ENCODE measurements at regions not wholly inside any gene's neighbourhood (a gene's known extent, or its start where the extent isn't known, plus 50 kb on each side); places are given as distances from the start of the nearest gene placed in this dataset.

DNA sequence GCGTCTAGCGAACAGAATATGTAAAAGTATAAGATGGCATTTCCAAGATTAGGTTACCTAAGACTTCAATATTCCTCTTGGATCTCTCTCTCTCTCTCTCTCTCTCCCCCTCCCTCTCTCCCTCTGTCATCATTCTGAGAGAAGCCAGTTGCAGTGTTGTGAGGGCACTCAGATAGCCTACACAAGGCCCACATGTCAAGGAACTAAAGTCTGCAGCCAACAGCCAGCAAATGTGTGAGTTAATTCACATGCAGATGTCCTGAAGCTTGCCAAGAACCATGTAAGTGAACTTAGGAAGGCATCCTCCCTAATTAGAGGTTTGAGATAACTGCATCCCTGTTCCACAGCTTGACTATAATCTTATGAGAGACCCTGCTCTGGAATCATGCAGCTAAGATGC is 822.9 kb upstream of the PRR20A start:
- no peak overlapping the region for H3K4me3 ChIP-seq (replicated peaks; ENCODE audit: low read depth, low read length)
- TF ChIP-seq, protein P1, sequence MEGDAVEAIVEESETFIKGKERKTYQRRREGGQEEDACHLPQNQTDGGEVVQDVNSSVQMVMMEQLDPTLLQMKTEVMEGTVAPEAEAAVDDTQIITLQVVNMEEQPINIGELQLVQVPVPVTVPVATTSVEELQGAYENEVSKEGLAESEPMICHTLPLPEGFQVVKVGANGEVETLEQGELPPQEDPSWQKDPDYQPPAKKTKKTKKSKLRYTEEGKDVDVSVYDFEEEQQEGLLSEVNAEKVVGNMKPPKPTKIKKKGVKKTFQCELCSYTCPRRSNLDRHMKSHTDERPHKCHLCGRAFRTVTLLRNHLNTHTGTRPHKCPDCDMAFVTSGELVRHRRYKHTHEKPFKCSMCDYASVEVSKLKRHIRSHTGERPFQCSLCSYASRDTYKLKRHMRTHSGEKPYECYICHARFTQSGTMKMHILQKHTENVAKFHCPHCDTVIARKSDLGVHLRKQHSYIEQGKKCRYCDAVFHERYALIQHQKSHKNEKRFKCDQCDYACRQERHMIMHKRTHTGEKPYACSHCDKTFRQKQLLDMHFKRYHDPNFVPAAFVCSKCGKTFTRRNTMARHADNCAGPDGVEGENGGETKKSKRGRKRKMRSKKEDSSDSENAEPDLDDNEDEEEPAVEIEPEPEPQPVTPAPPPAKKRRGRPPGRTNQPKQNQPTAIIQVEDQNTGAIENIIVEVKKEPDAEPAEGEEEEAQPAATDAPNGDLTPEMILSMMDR (IDR thresholded peaks at IDR 0.05; ENCODE audit: insufficient read depth, low read length, poor library complexity, severe bottlenecking) = no peak
- no peak for DNase-seq (ENCODE audit: extremely low read depth, insufficient read length)
- no peaks in the 10 kb centered on the region for H3K36me3 ChIP-seq (ENCODE audit: control insufficient read depth, insufficient read depth, low read length)
- no peaks in the 10 kb centered on the region for H3K27me3 ChIP-seq (replicated peaks; ENCODE audit: control insufficient read depth, insufficient read depth, low read length)

DNA sequence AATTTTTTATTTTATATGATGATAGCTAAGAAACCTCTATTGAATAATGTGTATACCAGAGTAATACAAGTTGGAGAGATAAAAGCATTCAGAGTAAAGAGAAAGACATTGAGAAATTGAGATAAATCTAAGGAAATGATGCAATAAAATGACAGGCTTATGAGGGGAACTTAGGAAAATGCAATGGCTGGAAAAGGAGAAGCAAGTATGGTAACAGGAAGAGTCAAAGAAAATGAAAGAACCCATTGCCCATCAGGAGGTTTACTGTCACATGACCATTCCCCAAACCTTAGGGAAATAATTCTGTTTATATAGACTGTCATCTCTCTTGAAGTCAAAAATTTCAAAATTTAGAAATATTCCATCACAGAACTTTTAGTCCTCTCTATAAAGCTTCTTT is 808.0 kb upstream of the PRR20A start:
- no peak for DNase-seq (ENCODE audit: extremely low read depth, insufficient read length)
- Histone ChIP-seq H3K4me3 (replicated peaks; ENCODE audit: low read depth, low read length) (no peak overlapping the region), H3K36me3 (ENCODE audit: control insufficient read depth, insufficient read depth, low read length) (no peaks in the 10 kb centered on the region), H3K27me3 (replicated peaks; ENCODE audit: control insufficient read depth, insufficient read depth, low read length) (no peaks in the 10 kb centered on the region)
- TF ChIP-seq, protein P1 (IDR thresholded peaks at IDR 0.05; ENCODE audit: insufficient read depth, low read length, poor library complexity, severe bottlenecking) = no peak

DNA sequence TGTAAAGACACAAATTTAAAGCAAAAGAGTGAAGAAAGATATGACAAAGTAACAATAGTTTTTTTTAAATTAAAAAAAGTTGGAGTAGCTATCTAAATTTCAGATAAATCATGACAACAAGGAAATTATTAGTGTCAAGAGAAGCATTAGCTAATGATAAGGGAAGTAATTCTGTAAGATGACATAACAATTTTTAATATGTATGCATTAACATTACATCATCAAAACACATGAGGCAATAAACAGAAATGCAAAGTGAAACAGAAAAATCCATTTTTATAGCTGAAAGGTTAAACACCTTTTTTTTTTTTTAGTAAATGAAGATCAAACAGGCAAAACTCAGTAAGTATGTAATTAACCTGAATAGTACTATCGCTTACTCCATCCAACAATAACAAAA is 804.9 kb upstream of the PRR20A start:
- TF ChIP-seq, protein P1 (IDR thresholded peaks at IDR 0.05; ENCODE audit: insufficient read depth, low read length, poor library complexity, severe bottlenecking) = no peak
- no peak for DNase-seq (ENCODE audit: extremely low read depth, insufficient read length)

DNA sequence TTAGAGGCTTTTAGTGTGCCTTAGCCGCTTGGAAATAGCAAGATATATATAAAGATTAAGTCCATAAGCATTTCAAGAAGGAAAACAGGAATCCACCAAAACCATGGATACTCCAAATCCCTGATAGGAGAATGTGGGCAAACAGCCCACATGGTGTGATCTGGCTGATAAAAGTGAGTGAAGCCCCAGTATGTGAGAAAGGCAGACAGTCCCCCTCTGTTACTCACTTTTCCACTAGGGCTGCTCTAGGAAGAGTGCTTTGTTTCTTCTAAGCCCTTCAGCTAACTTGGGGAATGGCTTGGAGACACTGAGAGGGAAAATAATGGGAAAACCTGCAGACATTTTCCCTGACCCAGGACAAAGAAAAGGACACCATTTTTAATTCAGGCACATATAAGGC is 802.3 kb upstream of the PRR20A start:
- H3K27me3 ChIP-seq (replicated peaks; ENCODE audit: control insufficient read depth, insufficient read depth, low read length) = no peaks in the 10 kb centered on the region
- no peaks in the 10 kb centered on the region for H3K36me3 ChIP-seq (ENCODE audit: control insufficient read depth, insufficient read depth, low read length)
- TF ChIP-seq, protein P1 (IDR thresholded peaks at IDR 0.05; ENCODE audit: insufficient read depth, low read length, poor library complexity, severe bottlenecking) = no peak
- no peak for DNase-seq (ENCODE audit: extremely low read depth, insufficient read length)
- no peak overlapping the region for H3K4me3 ChIP-seq (replicated peaks; ENCODE audit: low read depth, low read length)

More for the DNA sequence above, 804.9 kb upstream of the PRR20A start:
- no peak overlapping the region for H3K4me3 ChIP-seq (replicated peaks; ENCODE audit: low read depth, low read length)
- H3K27me3 ChIP-seq (replicated peaks; ENCODE audit: control insufficient read depth, insufficient read depth, low read length) = no peaks in the 10 kb centered on the region
- no peaks in the 10 kb centered on the region for H3K36me3 ChIP-seq (ENCODE audit: control insufficient read depth, insufficient read depth, low read length)

DNA sequence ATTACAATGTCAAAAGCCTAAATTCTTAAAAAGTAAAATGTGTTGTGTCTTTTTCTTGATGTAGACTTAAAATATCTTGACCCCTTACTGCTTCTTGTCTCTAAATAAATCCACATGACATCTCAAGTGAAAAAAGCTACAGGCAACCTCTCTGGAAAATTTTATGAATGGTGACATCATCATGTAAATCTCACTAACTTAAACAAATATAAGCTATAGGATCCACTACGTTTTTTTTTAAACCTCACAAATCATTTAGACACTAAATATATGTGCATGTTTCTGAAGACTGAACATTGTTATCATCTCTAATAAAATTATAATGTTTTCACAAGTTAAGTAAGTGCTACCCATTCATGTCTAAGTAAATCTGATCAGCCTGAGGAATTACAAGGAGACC is 793.7 kb upstream of the PRR20A start:
- no peak for DNase-seq (ENCODE audit: extremely low read depth, insufficient read length)
- no peaks in the 10 kb centered on the region for H3K36me3 ChIP-seq (ENCODE audit: control insufficient read depth, insufficient read depth, low read length)
- TF ChIP-seq, protein P1 (IDR thresholded peaks at IDR 0.05; ENCODE audit: insufficient read depth, low read length, poor library complexity, severe bottlenecking) = no peak
- H3K4me3 ChIP-seq (replicated peaks; ENCODE audit: low read depth, low read length) = no peak overlapping the region
- H3K27me3 ChIP-seq (replicated peaks; ENCODE audit: control insufficient read depth, insufficient read depth, low read length) = no peaks in the 10 kb centered on the region

DNA sequence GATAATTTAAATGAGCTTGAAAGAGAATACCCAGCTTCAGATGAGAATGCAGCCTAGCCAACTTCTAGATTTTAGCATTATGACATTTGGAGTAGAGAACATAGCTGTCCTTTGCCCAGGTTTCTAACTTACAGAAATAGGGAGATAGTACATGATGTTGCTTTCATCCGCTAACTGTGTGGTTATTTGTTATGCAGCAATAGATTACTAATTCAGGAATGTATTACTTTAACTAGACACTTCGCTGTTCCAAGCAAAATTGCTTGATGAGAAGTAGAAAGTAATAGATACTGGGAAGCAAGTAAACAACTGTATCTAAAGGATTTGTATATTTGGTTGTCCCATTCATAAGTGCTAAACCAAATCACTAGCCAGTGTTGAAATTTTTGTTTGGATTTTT is 790.9 kb upstream of the PRR20A start:
- Histone ChIP-seq H3K4me3 (replicated peaks; ENCODE audit: low read depth, low read length) (no peak overlapping the region), H3K27me3 (replicated peaks; ENCODE audit: control insufficient read depth, insufficient read depth, low read length) (no peaks in the 10 kb centered on the region), H3K36me3 (ENCODE audit: control insufficient read depth, insufficient read depth, low read length) (no peaks in the 10 kb centered on the region)
- TF ChIP-seq, protein P1 (IDR thresholded peaks at IDR 0.05; ENCODE audit: insufficient read depth, low read length, poor library complexity, severe bottlenecking) = no peak
- DNase-seq (ENCODE audit: extremely low read depth, insufficient read length) = no peak

Measured in GM06990 (cell line).